Type B pancreatic cell (in vitro differentiated cells): ENCODE measurements at regions not wholly inside any gene's neighbourhood (a gene's known extent, or its start where the extent isn't known, plus 50 kb on each side); places are given as distances from the start of the nearest gene placed in this dataset.

Experiments used
- DNase-seq: peaks from one replicate; pipeline ENCODE4 v3.0.0; 2021; ENCODE audit warnings: mixed read lengths; ENCODE audit not compliant: unreplicated experiment; ENCODE audit errors: extremely low spot score
- H3K27ac Mint-ChIP-seq: 2 replicates; pipeline ENCODE4 v1.8.0; 2021; ENCODE audit warnings: mild to moderate bottlenecking, mixed read lengths
- H3K27me3 Mint-ChIP-seq: 2 replicates; pipeline ENCODE4 v1.8.0; 2021; ENCODE audit warnings: mixed read lengths
- H3K36me3 Mint-ChIP-seq: 2 replicates; pipeline ENCODE4 v1.8.0; 2021; ENCODE audit warnings: mixed read lengths
- H3K4me1 Mint-ChIP-seq: one replicate; pipeline ENCODE4 v1.8.0; 2021; ENCODE audit warnings: mixed read lengths; ENCODE audit not compliant: unreplicated experiment
- H3K4me3 Mint-ChIP-seq: 2 replicates; pipeline ENCODE4 v1.8.0; 2021; ENCODE audit warnings: mild to moderate bottlenecking, mixed read lengths
- H3K9me3 Mint-ChIP-seq: 2 replicates; pipeline ENCODE4 v1.8.0; 2021; ENCODE audit warnings: mixed read lengths
- TF ChIP-seq, protein P1 (sequence below): fragments of 200-600 bp; sonication (generic); conservative IDR thresholded peaks from 2 replicates; pipeline ENCODE4 v1.5.0; 2021; ENCODE audit warnings: antibody characterized with exemption, mild to moderate bottlenecking

GRCh38 chr2:4873876-4874593, 818.1 kb upstream of the SOX11 start:
- Mint-ChIP-seq H3K27me3 (no peaks in the 10 kb centered on the region), H3K4me3 (peak overlapping the region; percentile 7), H3K36me3 (no peaks in the 10 kb centered on the region), H3K9me3 (peaks cover 9% of the 10 kb centered on the region), H3K4me1 (peaks cover 19% of the 10 kb centered on the region), H3K27ac (peak overlapping the region; percentile 3)
- TF ChIP-seq, protein P1, sequence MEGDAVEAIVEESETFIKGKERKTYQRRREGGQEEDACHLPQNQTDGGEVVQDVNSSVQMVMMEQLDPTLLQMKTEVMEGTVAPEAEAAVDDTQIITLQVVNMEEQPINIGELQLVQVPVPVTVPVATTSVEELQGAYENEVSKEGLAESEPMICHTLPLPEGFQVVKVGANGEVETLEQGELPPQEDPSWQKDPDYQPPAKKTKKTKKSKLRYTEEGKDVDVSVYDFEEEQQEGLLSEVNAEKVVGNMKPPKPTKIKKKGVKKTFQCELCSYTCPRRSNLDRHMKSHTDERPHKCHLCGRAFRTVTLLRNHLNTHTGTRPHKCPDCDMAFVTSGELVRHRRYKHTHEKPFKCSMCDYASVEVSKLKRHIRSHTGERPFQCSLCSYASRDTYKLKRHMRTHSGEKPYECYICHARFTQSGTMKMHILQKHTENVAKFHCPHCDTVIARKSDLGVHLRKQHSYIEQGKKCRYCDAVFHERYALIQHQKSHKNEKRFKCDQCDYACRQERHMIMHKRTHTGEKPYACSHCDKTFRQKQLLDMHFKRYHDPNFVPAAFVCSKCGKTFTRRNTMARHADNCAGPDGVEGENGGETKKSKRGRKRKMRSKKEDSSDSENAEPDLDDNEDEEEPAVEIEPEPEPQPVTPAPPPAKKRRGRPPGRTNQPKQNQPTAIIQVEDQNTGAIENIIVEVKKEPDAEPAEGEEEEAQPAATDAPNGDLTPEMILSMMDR = no peak
- DNase-seq = no peak

DNA sequence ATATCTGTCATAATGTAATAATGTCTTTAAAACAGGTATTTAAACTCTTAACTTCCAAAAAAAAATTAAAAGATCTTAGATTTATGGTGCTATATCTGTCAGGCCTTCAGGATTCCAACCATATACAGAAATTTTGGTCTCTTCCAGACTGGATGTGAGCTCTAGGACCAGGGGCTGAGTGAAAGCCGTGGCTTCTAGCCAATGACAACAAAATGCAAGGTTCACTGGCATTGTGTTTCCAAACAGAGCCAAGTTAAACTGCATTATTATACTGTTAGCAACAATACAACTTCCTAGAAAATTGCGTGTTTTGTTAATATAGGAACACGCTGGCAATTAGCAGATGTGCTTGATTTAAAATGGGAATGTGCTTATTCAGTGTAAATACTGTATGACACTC, 809.8 kb upstream of the SOX11 start:
- H3K4me3 Mint-ChIP-seq = no peak overlapping the region
- H3K27ac Mint-ChIP-seq = no peak overlapping the region
- TF ChIP-seq, protein P1 = no peak
- no peaks in the 10 kb centered on the region for H3K27me3 Mint-ChIP-seq
- H3K36me3 Mint-ChIP-seq = no peaks in the 10 kb centered on the region
- no peaks in the 10 kb centered on the region for H3K4me1 Mint-ChIP-seq
- DNase-seq = no peak
- no peaks in the 10 kb centered on the region for H3K9me3 Mint-ChIP-seq

DNA sequence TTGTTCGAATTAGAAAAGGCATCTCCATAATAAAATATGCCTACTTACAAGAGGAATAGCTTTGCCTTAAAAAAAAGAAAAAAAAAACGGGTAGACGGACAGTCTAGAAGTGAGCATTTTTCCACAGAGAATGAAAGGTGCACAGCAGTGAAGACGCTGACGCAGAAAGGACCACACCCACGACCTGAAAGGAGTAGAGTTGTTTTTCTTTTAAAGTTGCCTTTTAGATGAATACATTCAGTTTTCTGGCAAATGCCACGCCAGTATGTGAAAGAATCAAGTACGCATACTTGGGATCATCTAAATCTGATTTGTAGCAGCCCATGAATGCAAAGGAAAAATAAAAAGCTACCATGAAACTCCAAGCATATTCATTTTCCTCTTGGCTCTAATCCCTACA, 809.2 kb upstream of the SOX11 start:
- Mint-ChIP-seq H3K27ac (no peak overlapping the region), H3K4me1 (no peaks in the 10 kb centered on the region), H3K27me3 (no peaks in the 10 kb centered on the region), H3K36me3 (no peaks in the 10 kb centered on the region), H3K4me3 (no peak overlapping the region), H3K9me3 (no peaks in the 10 kb centered on the region)
- DNase-seq = no peak
- TF ChIP-seq, protein P1 = no peak

- Mint-ChIP-seq H3K27ac (no peak overlapping the region), H3K4me1 (no peaks in the 10 kb centered on the region), H3K27me3 (no peaks in the 10 kb centered on the region), H3K36me3 (no peaks in the 10 kb centered on the region), H3K9me3 (no peaks in the 10 kb centered on the region), H3K4me3 (no peak overlapping the region)
- TF ChIP-seq, protein P1 = no peak
- DNase-seq = no peak
Observed at GRCh38 chr2:4883375-4883774, 808.8 kb upstream of the SOX11 start.

- Mint-ChIP-seq H3K27me3 (no peaks in the 10 kb centered on the region), H3K36me3 (no peaks in the 10 kb centered on the region), H3K9me3 (no peaks in the 10 kb centered on the region), H3K27ac (no peak overlapping the region), H3K4me3 (no peak overlapping the region), H3K4me1 (no peaks in the 10 kb centered on the region)
- TF ChIP-seq, protein P1 = no peak
- DNase-seq = no peak
Observed at GRCh38 chr2:4884117-4884571, 808.0 kb upstream of the SOX11 start.

DNA sequence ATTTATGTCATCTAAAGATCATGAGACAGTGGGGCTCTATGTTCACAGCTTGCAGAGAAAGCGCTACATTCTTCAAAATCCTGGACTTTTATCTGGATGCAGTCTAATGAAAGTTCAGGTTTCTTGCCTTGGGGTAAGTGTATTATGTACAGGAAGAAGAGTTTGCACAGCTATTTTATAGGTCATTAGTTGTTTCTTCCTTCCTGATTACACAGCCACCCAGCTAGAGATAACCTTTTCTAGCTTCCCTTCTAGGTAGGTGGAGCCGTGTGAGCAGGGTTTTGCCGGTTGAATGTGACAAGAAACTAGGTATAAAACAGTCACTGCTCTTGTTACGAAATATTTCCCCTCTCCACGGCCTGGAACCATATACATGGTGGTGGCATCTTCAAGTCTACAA, 800.8 kb upstream of the SOX11 start:
- TF ChIP-seq, protein P1 = no peak
- H3K9me3 Mint-ChIP-seq = peaks cover 6% of the 10 kb centered on the region
- H3K4me1 Mint-ChIP-seq = peaks cover 9% of the 10 kb centered on the region
- DNase-seq = no peak
- no peaks in the 10 kb centered on the region for H3K36me3 Mint-ChIP-seq
- no peaks in the 10 kb centered on the region for H3K27me3 Mint-ChIP-seq
- no peak overlapping the region for H3K4me3 Mint-ChIP-seq
- H3K27ac Mint-ChIP-seq = no peak overlapping the region
